HG03565 (cell line): ENCODE measurements at regions not wholly inside any gene's neighbourhood (a gene's known extent, or its start where the extent isn't known, plus 50 kb on each side); places are given as distances from the start of the nearest gene placed in this dataset.

Source experiments
- ATAC-seq: cut with Tn5 transposase; IDR thresholded peaks from one replicate; pipeline ENCODE4 v1.9.1; 2021; ENCODE audit warnings: mild to moderate bottlenecking, moderate library complexity; ENCODE audit not compliant: unreplicated experiment

GRCh38 chr10:88082391-88082790 lies 219.0 kb downstream of the PTEN start:
- ATAC-seq = peak; percentile 1

- peak; percentile 47 for ATAC-seq
Observed at GRCh38 chr10:88082806-88083596, 219.6 kb downstream of the PTEN start.

- ATAC-seq = no peak
Observed at GRCh38 chr10:88083597-88083989, 220.2 kb downstream of the PTEN start.

GRCh38 chr10:88086187-88086960 lies 222.9 kb downstream of the PTEN start:
- no peak for ATAC-seq

GRCh38 chr10:88088441-88089340 lies 225.3 kb downstream of the PTEN start:
- ATAC-seq = no peak

DNA sequence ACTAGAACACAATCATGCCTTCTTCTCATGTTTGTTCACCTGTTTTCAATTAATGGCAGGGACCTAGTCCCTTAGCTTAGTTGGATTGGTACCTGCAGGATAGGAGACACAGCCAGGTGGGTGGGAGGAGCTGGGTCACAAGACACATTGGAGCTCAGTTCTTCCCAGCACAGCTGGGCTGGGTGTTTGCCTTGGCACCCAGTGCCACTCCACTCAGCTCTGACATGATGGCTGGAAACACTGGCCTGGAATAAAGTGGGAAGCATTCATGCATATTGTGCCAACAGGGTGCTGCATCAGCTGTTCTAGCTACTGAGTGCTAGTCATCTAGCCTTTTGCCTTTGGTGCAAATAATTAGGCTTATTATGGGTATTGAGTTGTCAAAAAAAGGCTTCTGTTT lies 226.1 kb downstream of the PTEN start:
- ATAC-seq = no peak

DNA sequence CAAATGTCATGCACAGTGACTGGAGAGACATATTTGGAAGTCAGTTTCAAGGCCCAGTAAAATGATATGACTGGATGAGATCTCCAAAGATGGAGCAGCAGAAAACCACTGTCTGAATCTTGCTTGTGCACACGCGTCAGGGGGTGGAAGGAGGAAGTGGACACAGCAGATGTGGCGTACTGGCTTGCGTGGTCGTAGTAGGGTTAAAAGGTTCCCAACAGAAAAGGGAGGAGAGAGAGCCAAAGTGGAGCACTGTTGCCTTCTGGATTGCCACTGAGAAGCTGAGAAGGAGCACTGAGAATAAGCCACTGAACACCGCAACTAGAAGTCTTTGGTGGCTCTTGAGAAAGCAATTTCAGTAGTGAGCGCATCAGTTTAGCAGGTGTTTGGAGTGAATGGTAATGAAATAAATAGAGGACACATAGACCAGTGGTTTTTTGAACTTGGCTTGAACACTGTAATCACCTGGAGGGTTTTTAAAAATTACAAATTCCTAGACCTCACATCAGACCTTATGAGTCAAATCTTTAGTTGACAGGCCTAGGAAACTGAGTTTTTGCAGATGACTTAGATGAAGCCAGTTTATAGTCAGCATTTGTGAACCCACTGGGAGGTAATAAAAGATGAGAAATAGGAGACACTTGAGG lies 227.3 kb downstream of the PTEN start:
- no peak for ATAC-seq

- ATAC-seq = peak; percentile 73
Observed at GRCh38 chr10:88091490-88092061, 228.2 kb downstream of the PTEN start.

DNA sequence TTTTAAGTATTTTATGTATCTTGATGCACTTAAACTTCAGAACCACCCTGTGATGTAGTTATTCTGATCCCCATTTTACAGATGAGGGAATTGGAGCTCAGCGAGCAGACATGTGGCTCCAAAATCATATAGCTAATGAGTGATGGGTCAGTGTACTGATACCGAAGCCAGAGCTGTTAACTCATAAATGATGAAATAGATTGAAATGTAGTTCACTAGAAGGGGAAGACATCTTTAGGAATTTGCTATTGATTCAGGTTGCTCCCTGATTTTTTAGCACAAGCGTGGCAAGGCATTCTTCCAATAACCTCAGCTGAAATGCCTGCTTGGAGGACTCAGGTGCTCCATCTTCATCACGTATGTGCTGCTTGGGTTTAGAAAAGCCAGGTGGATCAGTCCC lies 228.8 kb downstream of the PTEN start:
- ATAC-seq = no peak

GRCh38 chr10:88092973-88093372 lies 229.5 kb downstream of the PTEN start:
- ATAC-seq = no peak

DNA sequence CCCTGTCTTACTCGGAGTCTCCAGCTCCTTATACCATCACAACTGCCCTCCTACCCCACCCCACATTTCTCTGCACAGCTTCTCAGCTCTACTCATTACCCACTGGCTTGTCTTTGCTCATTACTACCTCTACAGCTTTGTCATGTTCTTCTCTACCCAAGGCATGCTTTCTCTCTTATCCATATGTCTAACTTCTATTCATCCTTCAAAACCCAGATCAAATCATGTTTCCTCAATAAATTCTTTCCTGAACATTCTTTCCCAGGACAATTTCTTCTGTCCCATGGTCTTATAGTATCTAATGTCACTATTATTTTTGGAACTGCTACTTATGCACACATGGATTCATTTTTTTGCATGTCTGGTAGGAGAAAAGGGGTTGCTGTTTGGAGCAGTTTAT lies 231.4 kb downstream of the PTEN start:
- no peak for ATAC-seq

DNA sequence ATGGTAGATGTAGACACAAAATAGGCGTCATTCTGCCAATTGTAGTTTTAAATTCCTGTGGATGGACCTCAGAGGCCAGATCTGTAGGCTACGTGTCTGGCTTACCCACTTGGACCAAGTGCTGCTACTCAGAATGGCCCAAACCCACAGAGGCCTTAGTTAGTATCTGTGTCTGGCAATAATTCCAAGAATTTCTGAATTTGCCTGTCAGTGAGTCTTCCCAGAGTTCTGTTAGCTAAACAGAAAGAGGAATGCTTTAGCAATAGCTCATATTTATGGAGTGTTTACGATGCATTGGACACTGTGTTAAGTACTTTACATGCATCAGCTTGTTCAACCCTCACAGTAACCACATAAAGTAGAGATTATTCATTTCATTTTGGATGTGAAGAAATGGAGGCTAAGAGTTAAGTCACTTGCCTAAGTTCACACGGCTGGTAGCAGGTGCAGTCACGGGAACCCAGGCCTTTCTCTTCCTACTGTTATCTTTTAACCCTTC lies 231.8 kb downstream of the PTEN start:
- no peak for ATAC-seq

- no peak for ATAC-seq
Observed at GRCh38 chr10:88095778-88096431, 232.5 kb downstream of the PTEN start.

DNA sequence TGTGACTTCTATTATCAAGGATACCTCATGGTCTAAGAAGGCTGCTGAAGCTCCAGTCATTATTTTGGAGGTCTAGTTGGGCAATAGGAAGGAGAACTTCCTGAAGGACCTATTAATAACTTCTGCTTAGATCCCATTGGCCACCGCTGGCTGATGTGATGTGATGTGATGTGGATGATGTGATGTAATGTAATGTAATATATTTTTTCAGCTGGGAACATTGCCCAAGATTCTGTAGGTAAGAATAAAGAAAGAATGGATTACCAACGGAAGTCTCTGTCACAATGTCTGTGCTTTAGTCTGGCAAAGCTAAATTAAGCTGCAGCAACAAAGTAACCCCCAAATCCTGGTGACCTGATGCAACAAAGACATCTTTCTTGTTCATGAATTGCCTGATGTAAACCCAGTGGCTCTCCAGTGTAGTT lies 233.7 kb downstream of the PTEN start:
- ATAC-seq = no peak

GRCh38 chr10:88097536-88097935 lies 234.1 kb downstream of the PTEN start:
- ATAC-seq = no peak

GRCh38 chr10:88100281-88100680 lies 236.9 kb downstream of the PTEN start:
- ATAC-seq = no peak

DNA sequence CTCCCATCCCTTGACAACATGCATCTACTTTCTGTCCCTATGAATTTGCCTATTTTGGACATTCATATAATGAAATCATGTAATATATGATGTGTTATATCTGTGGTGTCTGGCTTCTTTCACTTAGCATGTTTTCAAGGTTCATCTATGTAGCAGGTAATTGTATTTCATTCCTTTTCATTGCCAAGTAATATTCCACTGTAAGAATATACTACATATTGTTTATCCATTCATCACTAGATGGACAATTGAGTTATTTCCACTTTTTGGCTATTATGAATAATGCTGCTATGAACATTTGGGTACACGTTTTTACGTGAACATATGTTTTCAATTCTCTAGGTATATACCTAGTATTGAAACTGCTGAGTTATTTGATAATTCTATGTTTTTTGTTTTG lies 238.2 kb downstream of the PTEN start:
- no peak for ATAC-seq

DNA sequence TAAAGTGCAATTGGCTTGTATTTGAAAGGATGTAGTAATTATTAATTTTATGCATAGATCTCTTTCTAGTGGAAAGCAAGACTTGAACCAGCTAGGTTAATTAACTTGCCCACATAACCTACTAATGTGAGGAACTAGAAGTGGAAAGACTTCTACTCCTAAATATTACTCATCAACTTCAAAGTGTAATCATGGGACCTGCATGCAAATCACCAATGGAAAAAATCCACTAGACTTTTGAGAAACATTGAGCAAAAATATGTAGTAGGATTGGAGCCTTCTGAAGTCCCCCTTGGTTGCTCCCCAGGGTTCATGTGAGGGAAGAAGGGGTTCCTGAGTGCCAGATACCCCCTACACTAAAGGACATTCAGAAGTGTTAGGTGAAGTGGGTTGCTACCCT lies 240.2 kb downstream of the PTEN start:
- ATAC-seq = no peak

GRCh38 chr10:88104223-88104622 lies 240.8 kb downstream of the PTEN start:
- ATAC-seq = no peak

DNA sequence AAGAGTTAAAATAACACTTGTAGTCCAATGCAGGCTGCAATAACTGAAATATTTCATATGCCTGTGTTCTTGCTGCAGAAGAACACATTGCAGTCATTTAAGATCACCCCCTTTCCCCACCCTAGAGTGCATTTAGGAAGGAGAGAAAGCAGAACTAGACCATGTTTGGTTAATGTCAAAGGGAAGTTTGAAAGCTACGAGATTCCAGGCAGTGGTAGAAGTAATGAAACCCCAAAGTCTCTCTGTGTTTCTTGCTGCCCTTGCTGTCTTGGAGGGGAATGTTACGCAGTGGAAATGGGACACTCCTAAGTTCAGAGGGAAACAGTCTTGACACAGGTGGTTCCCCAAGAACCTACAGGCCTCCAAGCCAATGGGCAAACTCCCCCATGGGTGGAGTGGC lies 242.9 kb downstream of the PTEN start:
- no peak for ATAC-seq
